ENCODE measurements at regions not wholly inside any gene's neighbourhood (a gene's known extent, or its start where the extent isn't known, plus 50 kb on each side); places are given as distances from the start of the nearest gene placed in this dataset.
A peak's percentile ranks its signal among the peaks of the same experiment; 100 is the strongest.

- Mint-ChIP-seq H3K4me3 (no peak overlapping the region), H3K27me3 (ENCODE audit: low read depth) (no peaks in the 10 kb centered on the region), H3K36me3 (ENCODE audit: low read depth) (no peaks in the 10 kb centered on the region), H3K4me1 (no peaks in the 10 kb centered on the region), H3K9me3 (no peaks in the 10 kb centered on the region), H3K27ac (peak overlapping the region; percentile 84 to 95 (median 88))
- TF ChIP-seq CTCF (IDR thresholded peaks at IDR 0.05; ENCODE audit: unreplicated experiment in 3 of 3) = no peak
These were observed 592.0 kb upstream of the LMO3 start for GRCh38 chr12:17197971-17198370.

- no peak overlapping the region for H3K27ac Mint-ChIP-seq
These were observed 586.8 kb upstream of the LMO3 start for GRCh38 chr12:17192721-17193120.

GRCh38 chr12:17169726-17170471 is 563.9 kb upstream of the LMO3 start:
- H3K4me1 Mint-ChIP-seq = peaks cover 6% of the 10 kb centered on the region
- no peaks in the 10 kb centered on the region for H3K27me3 Mint-ChIP-seq (ENCODE audit: low read depth)

More at GRCh38 chr12:17192721-17193120, 586.8 kb upstream of the LMO3 start:
- no peak for TF ChIP-seq CTCF (IDR thresholded peaks at IDR 0.05; ENCODE audit: unreplicated experiment in 3 of 3)
- Mint-ChIP-seq H3K36me3 (ENCODE audit: low read depth) (no peaks in the 10 kb centered on the region), H3K27me3 (ENCODE audit: low read depth) (no peaks in the 10 kb centered on the region), H3K4me3 (no peak overlapping the region), H3K4me1 (no peaks in the 10 kb centered on the region), H3K9me3 (peaks cover 2% of the 10 kb centered on the region)

DNA sequence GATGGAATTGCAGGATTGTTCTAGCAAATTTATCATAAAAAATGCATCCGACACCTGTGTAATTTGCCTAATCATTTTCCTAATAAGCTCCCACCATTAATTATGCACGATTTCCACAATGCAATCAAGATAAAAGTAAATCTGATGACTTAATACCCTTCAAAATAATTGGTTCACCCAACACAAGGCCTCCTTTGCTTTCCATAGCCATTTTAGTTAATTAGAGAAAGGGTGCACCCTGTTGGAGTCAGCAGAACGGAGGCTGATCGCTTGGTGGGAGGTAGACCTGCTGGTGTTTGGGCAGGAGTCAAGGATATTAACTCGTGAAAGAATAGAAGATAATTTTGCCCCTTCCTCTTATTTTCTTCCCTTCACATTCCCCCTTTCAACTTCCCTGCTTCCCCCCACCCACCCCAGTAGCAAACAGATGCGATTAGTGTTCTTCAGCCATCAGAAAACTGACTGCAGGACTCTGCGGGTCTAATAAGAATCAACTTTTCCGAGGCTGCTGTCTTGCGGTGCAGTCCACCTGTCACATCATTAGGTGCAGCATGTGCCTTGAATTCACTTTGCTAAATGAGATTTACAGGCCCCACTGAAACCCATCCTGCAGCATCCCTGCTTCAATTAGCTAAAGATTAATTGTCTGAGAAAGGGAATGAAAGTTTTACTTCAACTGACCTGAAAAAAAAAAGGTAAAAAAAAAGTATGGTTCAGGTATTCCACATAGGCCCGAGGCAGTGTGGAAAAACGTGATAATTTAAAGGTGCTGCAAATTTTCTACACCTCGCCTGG is 553.7 kb upstream of the LMO3 start:
- no peak for TF ChIP-seq CTCF (IDR thresholded peaks at IDR 0.05; ENCODE audit: unreplicated experiment in 3 of 3)

More at GRCh38 chr12:17169726-17170471, 563.9 kb upstream of the LMO3 start:
- H3K27ac Mint-ChIP-seq = no peak overlapping the region
- no peak overlapping the region for H3K4me3 Mint-ChIP-seq
- H3K9me3 Mint-ChIP-seq = peaks cover 1% of the 10 kb centered on the region
- H3K36me3 Mint-ChIP-seq (ENCODE audit: low read depth) = no peaks in the 10 kb centered on the region
- no peak for TF ChIP-seq CTCF (IDR thresholded peaks at IDR 0.05; ENCODE audit: unreplicated experiment in 3 of 3)

GRCh38 chr12:17158201-17158600 is 552.2 kb upstream of the LMO3 start:
- no peaks in the 10 kb centered on the region for H3K4me1 Mint-ChIP-seq
- no peak for TF ChIP-seq CTCF (IDR thresholded peaks at IDR 0.05; ENCODE audit: unreplicated experiment in 3 of 3)

More for the DNA sequence above, 553.7 kb upstream of the LMO3 start:
- Mint-ChIP-seq H3K27ac (no peak overlapping the region), H3K4me1 (no peaks in the 10 kb centered on the region), H3K27me3 (ENCODE audit: low read depth) (no peaks in the 10 kb centered on the region), H3K9me3 (peaks cover 2% of the 10 kb centered on the region), H3K4me3 (no peak overlapping the region), H3K36me3 (ENCODE audit: low read depth) (no peaks in the 10 kb centered on the region)

More at GRCh38 chr12:17158201-17158600, 552.2 kb upstream of the LMO3 start:
- Mint-ChIP-seq H3K36me3 (ENCODE audit: low read depth) (peaks cover 3% of the 10 kb centered on the region), H3K27ac (no peak overlapping the region), H3K27me3 (ENCODE audit: low read depth) (no peaks in the 10 kb centered on the region), H3K4me3 (no peak overlapping the region), H3K9me3 (peaks cover 11% of the 10 kb centered on the region)

Measured in nephron (organoid).